ENCODE measurements at regions not wholly inside any gene's neighbourhood (a gene's known extent, or its start where the extent isn't known, plus 50 kb on each side); places are given as distances from the start of the nearest gene placed in this dataset.

DNA sequence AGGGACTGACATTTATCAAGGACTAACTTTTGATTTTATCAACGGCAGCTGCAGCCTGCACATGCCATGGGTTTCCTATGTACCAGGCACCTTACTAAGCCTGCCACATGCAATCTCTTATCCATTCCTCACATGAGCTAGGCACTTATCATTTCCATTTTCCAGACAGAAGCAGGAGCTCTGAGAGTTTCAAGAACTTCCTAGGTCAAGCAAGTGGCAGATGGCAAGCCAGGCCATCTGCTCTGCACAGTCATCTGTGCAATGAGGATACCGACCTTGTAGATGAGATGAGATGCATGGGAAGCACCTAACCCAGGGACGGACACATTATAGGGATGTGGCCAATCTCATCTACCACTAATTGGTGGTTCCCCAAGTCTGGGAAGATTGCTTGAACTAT is 339.4 kb upstream of the USP24 start:
- Mint-ChIP-seq H3K27me3 (ENCODE audit: insufficient read depth) (peaks cover 2% of the 10 kb centered on the region), H3K4me1 (ENCODE audit: low read depth) (peaks cover 19% of the 10 kb centered on the region), H3K4me3 (no peak overlapping the region), H3K27ac (no peak overlapping the region), H3K36me3 (ENCODE audit: low read depth) (no peaks in the 10 kb centered on the region), H3K9me3 (no peaks in the 10 kb centered on the region)
- TF ChIP-seq, protein P1, sequence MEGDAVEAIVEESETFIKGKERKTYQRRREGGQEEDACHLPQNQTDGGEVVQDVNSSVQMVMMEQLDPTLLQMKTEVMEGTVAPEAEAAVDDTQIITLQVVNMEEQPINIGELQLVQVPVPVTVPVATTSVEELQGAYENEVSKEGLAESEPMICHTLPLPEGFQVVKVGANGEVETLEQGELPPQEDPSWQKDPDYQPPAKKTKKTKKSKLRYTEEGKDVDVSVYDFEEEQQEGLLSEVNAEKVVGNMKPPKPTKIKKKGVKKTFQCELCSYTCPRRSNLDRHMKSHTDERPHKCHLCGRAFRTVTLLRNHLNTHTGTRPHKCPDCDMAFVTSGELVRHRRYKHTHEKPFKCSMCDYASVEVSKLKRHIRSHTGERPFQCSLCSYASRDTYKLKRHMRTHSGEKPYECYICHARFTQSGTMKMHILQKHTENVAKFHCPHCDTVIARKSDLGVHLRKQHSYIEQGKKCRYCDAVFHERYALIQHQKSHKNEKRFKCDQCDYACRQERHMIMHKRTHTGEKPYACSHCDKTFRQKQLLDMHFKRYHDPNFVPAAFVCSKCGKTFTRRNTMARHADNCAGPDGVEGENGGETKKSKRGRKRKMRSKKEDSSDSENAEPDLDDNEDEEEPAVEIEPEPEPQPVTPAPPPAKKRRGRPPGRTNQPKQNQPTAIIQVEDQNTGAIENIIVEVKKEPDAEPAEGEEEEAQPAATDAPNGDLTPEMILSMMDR (IDR thresholded peaks at IDR 0.05): no peak
- no peak for DNase-seq

DNA sequence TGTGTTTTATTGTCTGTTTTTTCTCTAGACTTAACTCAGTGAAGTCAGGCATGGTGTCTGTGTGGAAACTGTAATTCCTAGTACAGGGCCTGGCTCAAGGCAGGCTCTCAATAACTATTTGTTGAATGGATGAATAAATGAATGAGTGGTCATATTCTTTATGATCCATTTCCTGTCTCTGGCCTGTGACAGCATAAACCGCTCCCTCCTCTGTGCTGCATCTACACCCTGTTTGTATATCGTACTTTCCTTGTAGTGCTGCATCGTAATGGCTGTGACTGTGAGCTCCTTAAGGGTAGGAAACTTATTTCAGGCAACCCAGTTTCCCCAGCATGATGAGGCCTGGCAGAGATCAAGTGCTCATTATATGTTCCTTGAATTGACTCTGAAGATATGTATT is 337.5 kb upstream of the USP24 start:
- H3K27ac Mint-ChIP-seq: no peak overlapping the region

DNA sequence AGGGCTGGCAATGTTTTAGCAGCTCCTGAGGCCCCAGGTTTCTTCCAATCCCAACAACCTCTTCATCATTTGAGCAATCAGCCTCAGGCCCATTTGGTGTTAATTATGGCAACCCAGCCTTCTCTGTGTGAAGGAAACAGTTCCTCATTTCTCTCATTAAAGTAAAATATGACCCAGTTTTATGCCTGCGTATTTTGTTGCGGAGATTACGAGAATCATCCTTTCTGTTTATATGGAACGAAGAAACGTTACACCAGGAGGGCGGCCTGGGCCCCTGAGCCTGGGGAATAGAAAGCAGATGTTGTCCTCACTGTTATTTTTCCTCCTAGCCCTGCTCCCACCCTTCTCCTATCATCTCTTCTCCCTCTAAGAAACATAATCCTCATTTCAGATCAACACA is 332.2 kb upstream of the USP24 start:
- Mint-ChIP-seq H3K9me3 (no peaks in the 10 kb centered on the region), H3K36me3 (ENCODE audit: low read depth) (no peaks in the 10 kb centered on the region), H3K27ac (no peak overlapping the region), H3K4me1 (ENCODE audit: low read depth) (peaks cover 11% of the 10 kb centered on the region; the same call in 1 of the 2 replicates), H3K27me3 (ENCODE audit: insufficient read depth) (peaks cover 2% of the 10 kb centered on the region), H3K4me3 (no peak overlapping the region)
- no peak for DNase-seq
- TF ChIP-seq, protein P1 (IDR thresholded peaks at IDR 0.05): no peak

More for the DNA sequence above, 337.5 kb upstream of the USP24 start:
- no peak for DNase-seq
- Mint-ChIP-seq H3K4me3 (no peak overlapping the region), H3K9me3 (no peaks in the 10 kb centered on the region), H3K27me3 (ENCODE audit: insufficient read depth) (peaks cover 2% of the 10 kb centered on the region), H3K36me3 (ENCODE audit: low read depth) (no peaks in the 10 kb centered on the region), H3K4me1 (ENCODE audit: low read depth) (no peaks in the 10 kb centered on the region)
- TF ChIP-seq, protein P1 (IDR thresholded peaks at IDR 0.05): no peak

DNA sequence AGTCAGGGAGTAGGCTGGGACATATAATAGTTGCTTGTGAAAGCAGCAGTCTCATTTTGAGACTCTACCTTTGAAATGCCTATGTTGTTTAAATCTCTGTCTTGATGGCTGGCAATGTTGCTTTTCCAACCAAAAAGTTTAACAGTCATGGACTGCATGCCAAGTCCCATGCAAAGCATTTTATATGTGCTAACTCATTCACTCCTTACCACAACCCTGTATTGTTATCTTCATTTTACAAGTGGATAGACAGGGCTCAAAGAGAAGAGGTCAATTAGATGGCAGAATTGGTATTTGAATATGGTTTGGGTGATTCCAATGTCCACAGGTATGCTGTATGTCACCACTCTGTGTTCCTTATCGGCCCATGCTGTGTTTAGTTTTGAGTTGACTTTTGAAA is 331.4 kb upstream of the USP24 start:
- Mint-ChIP-seq H3K27ac (no peak overlapping the region), H3K9me3 (no peaks in the 10 kb centered on the region), H3K27me3 (ENCODE audit: insufficient read depth) (peaks cover 2% of the 10 kb centered on the region), H3K4me3 (no peak overlapping the region), H3K36me3 (ENCODE audit: low read depth) (no peaks in the 10 kb centered on the region), H3K4me1 (ENCODE audit: low read depth) (peaks cover 11% of the 10 kb centered on the region; the same call in 1 of the 2 replicates)
- DNase-seq: no peak
- TF ChIP-seq, protein P1 (IDR thresholded peaks at IDR 0.05): no peak

DNA sequence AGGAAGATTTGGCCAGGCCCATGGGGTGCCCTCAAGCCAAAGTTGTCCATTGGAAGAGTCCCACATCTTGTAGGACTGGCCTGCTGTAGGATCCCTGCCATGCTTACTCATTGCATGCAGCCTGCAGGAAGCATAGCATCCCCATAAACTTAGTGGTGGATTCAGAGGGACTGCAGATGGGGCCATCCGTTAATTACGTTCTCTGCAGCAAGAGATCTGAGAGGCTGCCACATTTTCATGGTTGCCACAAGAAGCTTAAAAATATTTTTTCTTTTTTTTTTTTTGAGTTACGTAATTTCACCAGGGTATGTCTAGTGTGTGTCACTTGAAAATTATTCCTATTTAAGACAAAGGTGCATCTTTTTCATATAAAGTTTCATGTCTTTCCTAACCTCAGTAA is 329.7 kb upstream of the USP24 start:
- Mint-ChIP-seq H3K27ac (no peak overlapping the region), H3K4me1 (ENCODE audit: low read depth) (peaks cover 11% of the 10 kb centered on the region; the same call in 1 of the 2 replicates), H3K9me3 (no peaks in the 10 kb centered on the region), H3K36me3 (ENCODE audit: low read depth) (no peaks in the 10 kb centered on the region), H3K4me3 (no peak overlapping the region), H3K27me3 (ENCODE audit: insufficient read depth) (no peaks in the 10 kb centered on the region; the same call in 1 of the 2 replicates)
- TF ChIP-seq, protein P1 (IDR thresholded peaks at IDR 0.05): no peak
- no peak for DNase-seq
